GM23338 (cell line): ENCODE measurements at regions not wholly inside any gene's neighbourhood (a gene's known extent, or its start where the extent isn't known, plus 50 kb on each side); places are given as distances from the start of the nearest gene placed in this dataset.
A peak's percentile ranks its signal among the peaks of the same experiment; 100 is the strongest.

Experiments
- ATAC-seq: fragments of 200-7000 bp; cut with Tn5 transposase; 3 replicates; pipeline ENCODE4 v1.9.1; 2020
- DNase-seq: peaks from one replicate; pipeline ENCODE4 v3.0.0-alpha.2; 2015; ENCODE audit warnings: low spot score
- H2AFZ ChIP-seq: fragments of 200-600 bp; sonication (generic); 2 replicates; pipeline ENCODE4 v1.8.0; 2016; ENCODE audit warnings: antibody characterized with exemption, mild to moderate bottlenecking, moderate library complexity
- H3F3A ChIP-seq: fragments of 200-600 bp; sonication (generic); replicated peaks from 2 replicates; pipeline ENCODE4 v1.8.0; 2017; ENCODE audit warnings: antibody characterized with exemption, mixed run types, low read depth
- H3K27ac ChIP-seq: fragments of 200-600 bp; sonication (generic); 2 replicates; pipeline ENCODE4 v1.6.1; 2016; ENCODE audit warnings: low read depth
- H3K27me3 ChIP-seq: fragments of 200-600 bp; sonication (generic); 2 replicates; pipeline ENCODE4 v1.8.0; 2016; ENCODE audit warnings: mild to moderate bottlenecking, mixed run types, moderate library complexity; ENCODE audit not compliant: insufficient read depth
- H3K36me3 ChIP-seq: fragments of 200-600 bp; sonication (generic); 2 replicates; pipeline ENCODE4 v1.8.0; 2016; ENCODE audit warnings: mild to moderate bottlenecking; ENCODE audit not compliant: insufficient read depth
- H3K4me1 ChIP-seq: fragments of 200-600 bp; sonication (generic); 2 replicates; pipeline ENCODE4 v1.8.0; 2016; ENCODE audit warnings: mild to moderate bottlenecking, moderate library complexity; ENCODE audit not compliant: insufficient read depth
- H3K4me2 ChIP-seq: fragments of 200-600 bp; sonication (generic); 2 replicates; pipeline ENCODE4 v1.7.1; 2017; ENCODE audit warnings: mixed run types
- H3K4me3 ChIP-seq: fragments of 200-600 bp; sonication (generic); 2 replicates; pipeline ENCODE4 v1.6.1; 2016; ENCODE audit warnings: mixed run types
- H3K79me2 ChIP-seq: fragments of 200-600 bp; sonication (generic); replicated peaks from 2 replicates; pipeline ENCODE4 v1.8.0; 2017; ENCODE audit warnings: mild to moderate bottlenecking; ENCODE audit not compliant: insufficient read depth
- H3K9me2 ChIP-seq: fragments of 200-600 bp; sonication (generic); 2 replicates; pipeline ENCODE4 v1.8.0; 2017; ENCODE audit not compliant: insufficient read depth
- H4K20me1 ChIP-seq: fragments of 200-600 bp; sonication (generic); replicated peaks from 2 replicates; pipeline ENCODE4 v1.8.0; 2017; ENCODE audit warnings: mild to moderate bottlenecking; ENCODE audit not compliant: insufficient read depth
- H3K27ac Mint-ChIP-seq: 2 replicates; pipeline ENCODE4 v1.8.0; 2020; ENCODE audit warnings: inconsistent platforms, mild to moderate bottlenecking, moderate library complexity, mixed read lengths
- H3K27me3 Mint-ChIP-seq: 3 replicates; pipeline ENCODE4 v1.8.0; 2022; ENCODE audit warnings: low read depth, mild to moderate bottlenecking, moderate library complexity, mixed read lengths, inconsistent platforms; ENCODE audit not compliant: insufficient read depth, poor library complexity
- H3K36me3 Mint-ChIP-seq: 3 replicates; pipeline ENCODE4 v1.8.0; 2021; ENCODE audit warnings: low read depth, mild to moderate bottlenecking, inconsistent platforms, moderate library complexity, mixed read lengths
- H3K4me1 Mint-ChIP-seq: 3 replicates; pipeline ENCODE4 v1.8.0; 2020; ENCODE audit warnings: mild to moderate bottlenecking, inconsistent platforms, mixed read lengths
- H3K4me3 Mint-ChIP-seq: 3 replicates; pipeline ENCODE4 v1.8.0; 2021; ENCODE audit warnings: moderate library complexity, mild to moderate bottlenecking, inconsistent platforms, mixed read lengths
- H3K9me3 Mint-ChIP-seq: 3 replicates; pipeline ENCODE4 v1.8.0; 2020; ENCODE audit warnings: moderate library complexity, mild to moderate bottlenecking, inconsistent platforms, mixed read lengths
- CREB1 ChIP-seq: fragments of 250-450 bp; sonication (Bioruptor Pico); IDR thresholded peaks from 2 replicates; pipeline ENCODE4 v1.5.0; 2020; ENCODE audit warnings: low read depth, mild to moderate bottlenecking, moderate library complexity
- EZH2 ChIP-seq: fragments of 200-600 bp; sonication (generic); IDR thresholded peaks from one replicate; pipeline ENCODE4 v1.8.0; 2017; ENCODE audit warnings: antibody characterized with exemption, mild to moderate bottlenecking, low read depth; ENCODE audit not compliant: unreplicated experiment
- EZH2phosphoT487 ChIP-seq: fragments of 200-600 bp; sonication (generic); IDR thresholded peaks from one replicate; pipeline ENCODE4 v1.8.1; 2018; ENCODE audit warnings: antibody characterized with exemption; ENCODE audit not compliant: unreplicated experiment
- JUNB ChIP-seq: IDR thresholded peaks from one replicate; pipeline ENCODE4 v1.6.1; 2016; ENCODE audit warnings: antibody characterized with exemption; ENCODE audit not compliant: unreplicated experiment
- NANOG ChIP-seq: IDR thresholded peaks from 2 replicates; pipeline ENCODE4 v1.6.1; 2016; ENCODE audit warnings: antibody characterized with exemption, borderline replicate concordance
- POLR2AphosphoS5 ChIP-seq: IDR thresholded peaks from 2 replicates; pipeline ENCODE4 v1.6.1; 2016; ENCODE audit warnings: antibody characterized with exemption, low read depth
- REST ChIP-seq: IDR thresholded peaks from one replicate; pipeline ENCODE4 v1.6.1; 2018; ENCODE audit warnings: antibody characterized with exemption; ENCODE audit not compliant: unreplicated experiment
- STAT1 ChIP-seq: IDR thresholded peaks from one replicate; pipeline ENCODE4 v1.6.1; 2016; ENCODE audit warnings: antibody characterized with exemption; ENCODE audit not compliant: unreplicated experiment
- ZNF114 ChIP-seq: fragments of 250-450 bp; sonication (Bioruptor Pico); IDR thresholded peaks from 2 replicates; pipeline ENCODE4 v1.5.0; 2020; ENCODE audit warnings: mild to moderate bottlenecking, moderate library complexity
- ZNF331 ChIP-seq: fragments of 250-450 bp; sonication (Bioruptor Pico); IDR thresholded peaks from 2 replicates; pipeline ENCODE4 v1.5.0; 2020; ENCODE audit warnings: low read depth, mild to moderate bottlenecking, moderate library complexity
- TF ChIP-seq, protein P1 (sequence below), 2 experiments: fragments of 200-600 bp in 1 of 2; sonication (generic) in 1 of 2; conservative IDR thresholded peaks; 2 replicates each; pipeline versions ENCODE4 v1.5.1 to v1.6.1; 2016 to 2017; ENCODE audit warnings: antibody characterized with exemption in 2 of 2, low read depth in 2 of 2, mild to moderate bottlenecking in 2 of 2, moderate library complexity in 1 of 2
- TF ChIP-seq, protein P2 (sequence below): IDR thresholded peaks from 2 replicates; pipeline ENCODE4 v1.6.1; 2016; ENCODE audit warnings: antibody characterized with exemption
- TF ChIP-seq, protein P3 (sequence below): fragments of 250-450 bp; sonication (Bioruptor Pico); IDR thresholded peaks from 2 replicates; pipeline ENCODE4 v1.5.0; 2020; ENCODE audit warnings: mild to moderate bottlenecking, moderate library complexity

GRCh38 chr6:9937031-9937763, 477.7 kb downstream of the TFAP2A start:
- no peak for ATAC-seq

More at GRCh38 chr6:9937031-9937763, 477.7 kb downstream of the TFAP2A start:
- Histone ChIP-seq H3K27ac (no peak overlapping the region), H3F3A (no peaks in the 10 kb centered on the region), H2AFZ (peak overlapping the region; percentile 86), H3K79me2 (no peaks in the 10 kb centered on the region), H3K4me3 (no peak overlapping the region), H3K4me1 (no peaks in the 10 kb centered on the region), H4K20me1 (no peaks in the 10 kb centered on the region), H3K27me3 (no peaks in the 10 kb centered on the region), H3K9me2 (no peaks in the 10 kb centered on the region), H3K4me2 (no peak overlapping the region), H3K36me3 (no peaks in the 10 kb centered on the region)
- H3K27ac Mint-ChIP-seq: no peak overlapping the region
- no peaks in the 10 kb centered on the region for H3K27me3 Mint-ChIP-seq
- no peak overlapping the region for H3K4me3 Mint-ChIP-seq
- TF ChIP-seq EZH2 (no peak), JUNB (no peak), ZNF331 (no peak), NANOG (no peak), ZNF114 (no peak), REST (no peak), CREB1 (CRISPR knock-in tag) (no peak), POLR2AphosphoS5 (no peak), EZH2phosphoT487 (no peak), STAT1 (no peak)
- TF ChIP-seq, protein P1, sequence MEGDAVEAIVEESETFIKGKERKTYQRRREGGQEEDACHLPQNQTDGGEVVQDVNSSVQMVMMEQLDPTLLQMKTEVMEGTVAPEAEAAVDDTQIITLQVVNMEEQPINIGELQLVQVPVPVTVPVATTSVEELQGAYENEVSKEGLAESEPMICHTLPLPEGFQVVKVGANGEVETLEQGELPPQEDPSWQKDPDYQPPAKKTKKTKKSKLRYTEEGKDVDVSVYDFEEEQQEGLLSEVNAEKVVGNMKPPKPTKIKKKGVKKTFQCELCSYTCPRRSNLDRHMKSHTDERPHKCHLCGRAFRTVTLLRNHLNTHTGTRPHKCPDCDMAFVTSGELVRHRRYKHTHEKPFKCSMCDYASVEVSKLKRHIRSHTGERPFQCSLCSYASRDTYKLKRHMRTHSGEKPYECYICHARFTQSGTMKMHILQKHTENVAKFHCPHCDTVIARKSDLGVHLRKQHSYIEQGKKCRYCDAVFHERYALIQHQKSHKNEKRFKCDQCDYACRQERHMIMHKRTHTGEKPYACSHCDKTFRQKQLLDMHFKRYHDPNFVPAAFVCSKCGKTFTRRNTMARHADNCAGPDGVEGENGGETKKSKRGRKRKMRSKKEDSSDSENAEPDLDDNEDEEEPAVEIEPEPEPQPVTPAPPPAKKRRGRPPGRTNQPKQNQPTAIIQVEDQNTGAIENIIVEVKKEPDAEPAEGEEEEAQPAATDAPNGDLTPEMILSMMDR (conservative IDR thresholded peaks at IDR 0.05; ENCODE audit: low read depth in 2 of 2): no peak
- TF ChIP-seq, protein P2, sequence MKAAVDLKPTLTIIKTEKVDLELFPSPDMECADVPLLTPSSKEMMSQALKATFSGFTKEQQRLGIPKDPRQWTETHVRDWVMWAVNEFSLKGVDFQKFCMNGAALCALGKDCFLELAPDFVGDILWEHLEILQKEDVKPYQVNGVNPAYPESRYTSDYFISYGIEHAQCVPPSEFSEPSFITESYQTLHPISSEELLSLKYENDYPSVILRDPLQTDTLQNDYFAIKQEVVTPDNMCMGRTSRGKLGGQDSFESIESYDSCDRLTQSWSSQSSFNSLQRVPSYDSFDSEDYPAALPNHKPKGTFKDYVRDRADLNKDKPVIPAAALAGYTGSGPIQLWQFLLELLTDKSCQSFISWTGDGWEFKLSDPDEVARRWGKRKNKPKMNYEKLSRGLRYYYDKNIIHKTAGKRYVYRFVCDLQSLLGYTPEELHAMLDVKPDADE: no peak
- TF ChIP-seq, protein P3, sequence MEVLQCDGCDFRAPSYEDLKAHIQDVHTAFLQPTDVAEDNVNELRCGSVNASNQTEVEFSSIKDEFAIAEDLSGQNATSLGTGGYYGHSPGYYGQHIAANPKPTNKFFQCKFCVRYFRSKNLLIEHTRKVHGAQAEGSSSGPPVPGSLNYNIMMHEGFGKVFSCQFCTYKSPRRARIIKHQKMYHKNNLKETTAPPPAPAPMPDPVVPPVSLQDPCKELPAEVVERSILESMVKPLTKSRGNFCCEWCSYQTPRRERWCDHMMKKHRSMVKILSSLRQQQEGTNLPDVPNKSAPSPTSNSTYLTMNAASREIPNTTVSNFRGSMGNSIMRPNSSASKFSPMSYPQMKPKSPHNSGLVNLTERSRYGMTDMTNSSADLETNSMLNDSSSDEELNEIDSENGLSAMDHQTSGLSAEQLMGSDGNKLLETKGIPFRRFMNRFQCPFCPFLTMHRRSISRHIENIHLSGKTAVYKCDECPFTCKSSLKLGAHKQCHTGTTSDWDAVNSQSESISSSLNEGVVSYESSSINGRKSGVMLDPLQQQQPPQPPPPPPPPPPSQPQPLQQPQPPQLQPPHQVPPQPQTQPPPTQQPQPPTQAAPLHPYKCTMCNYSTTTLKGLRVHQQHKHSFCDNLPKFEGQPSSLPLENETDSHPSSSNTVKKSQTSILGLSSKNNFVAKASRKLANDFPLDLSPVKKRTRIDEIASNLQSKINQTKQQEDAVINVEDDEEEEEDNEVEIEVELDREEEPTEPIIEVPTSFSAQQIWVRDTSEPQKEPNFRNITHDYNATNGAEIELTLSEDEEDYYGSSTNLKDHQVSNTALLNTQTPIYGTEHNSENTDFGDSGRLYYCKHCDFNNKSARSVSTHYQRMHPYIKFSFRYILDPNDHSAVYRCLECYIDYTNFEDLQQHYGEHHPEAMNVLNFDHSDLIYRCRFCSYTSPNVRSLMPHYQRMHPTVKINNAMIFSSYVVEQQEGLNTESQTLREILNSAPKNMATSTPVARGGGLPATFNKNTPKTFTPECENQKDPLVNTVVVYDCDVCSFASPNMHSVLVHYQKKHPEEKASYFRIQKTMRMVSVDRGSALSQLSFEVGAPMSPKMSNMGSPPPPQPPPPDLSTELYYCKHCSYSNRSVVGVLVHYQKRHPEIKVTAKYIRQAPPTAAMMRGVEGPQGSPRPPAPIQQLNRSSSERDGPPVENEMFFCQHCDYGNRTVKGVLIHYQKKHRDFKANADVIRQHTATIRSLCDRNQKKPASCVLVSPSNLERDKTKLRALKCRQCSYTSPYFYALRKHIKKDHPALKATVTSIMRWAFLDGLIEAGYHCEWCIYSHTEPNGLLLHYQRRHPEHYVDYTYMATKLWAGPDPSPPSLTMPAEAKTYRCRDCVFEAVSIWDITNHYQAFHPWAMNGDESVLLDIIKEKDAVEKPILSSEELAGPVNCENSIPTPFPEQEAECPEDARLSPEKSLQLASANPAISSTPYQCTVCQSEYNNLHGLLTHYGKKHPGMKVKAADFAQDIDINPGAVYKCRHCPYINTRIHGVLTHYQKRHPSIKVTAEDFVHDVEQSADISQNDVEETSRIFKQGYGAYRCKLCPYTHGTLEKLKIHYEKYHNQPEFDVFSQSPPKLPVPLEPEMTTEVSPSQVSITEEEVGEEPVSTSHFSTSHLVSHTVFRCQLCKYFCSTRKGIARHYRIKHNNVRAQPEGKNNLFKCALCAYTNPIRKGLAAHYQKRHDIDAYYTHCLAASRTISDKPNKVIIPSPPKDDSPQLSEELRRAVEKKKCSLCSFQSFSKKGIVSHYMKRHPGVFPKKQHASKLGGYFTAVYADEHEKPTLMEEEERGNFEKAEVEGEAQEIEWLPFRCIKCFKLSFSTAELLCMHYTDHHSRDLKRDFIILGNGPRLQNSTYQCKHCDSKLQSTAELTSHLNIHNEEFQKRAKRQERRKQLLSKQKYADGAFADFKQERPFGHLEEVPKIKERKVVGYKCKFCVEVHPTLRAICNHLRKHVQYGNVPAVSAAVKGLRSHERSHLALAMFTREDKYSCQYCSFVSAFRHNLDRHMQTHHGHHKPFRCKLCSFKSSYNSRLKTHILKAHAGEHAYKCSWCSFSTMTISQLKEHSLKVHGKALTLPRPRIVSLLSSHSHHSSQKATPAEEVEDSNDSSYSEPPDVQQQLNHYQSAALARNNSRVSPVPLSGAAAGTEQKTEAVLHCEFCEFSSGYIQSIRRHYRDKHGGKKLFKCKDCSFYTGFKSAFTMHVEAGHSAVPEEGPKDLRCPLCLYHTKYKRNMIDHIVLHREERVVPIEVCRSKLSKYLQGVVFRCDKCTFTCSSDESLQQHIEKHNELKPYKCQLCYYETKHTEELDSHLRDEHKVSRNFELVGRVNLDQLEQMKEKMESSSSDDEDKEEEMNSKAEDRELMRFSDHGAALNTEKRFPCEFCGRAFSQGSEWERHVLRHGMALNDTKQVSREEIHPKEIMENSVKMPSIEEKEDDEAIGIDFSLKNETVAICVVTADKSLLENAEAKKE (CRISPR knock-in tag): no peak
- peaks cover 7% of the 10 kb centered on the region for H3K36me3 Mint-ChIP-seq
- H3K9me3 Mint-ChIP-seq: peaks cover 7% of the 10 kb centered on the region; the same call in 2 of the 3 replicates
- no peaks in the 10 kb centered on the region for H3K4me1 Mint-ChIP-seq
- no peak for DNase-seq
